ENCODE measurements at regions not wholly inside any gene's neighbourhood (a gene's known extent, or its start where the extent isn't known, plus 50 kb on each side); places are given as distances from the start of the nearest gene placed in this dataset.

GRCh38 chr13:33375421-33375820 lies 89.9 kb upstream of the STARD13 start:
- no peak overlapping the region for H3K4me3 ChIP-seq (ENCODE audit: low read length)
- no peak overlapping the region for H3K27ac ChIP-seq (ENCODE audit: low read length)
- H3K9me3 ChIP-seq (ENCODE audit: insufficient read depth, low read depth, low read length), result no peaks in the 10 kb centered on the region
- no peaks in the 10 kb centered on the region for H3K36me3 ChIP-seq (ENCODE audit: insufficient read depth, low read depth, low read length)
- peaks cover 4% of the 10 kb centered on the region for H3K4me1 ChIP-seq (ENCODE audit: insufficient read depth, low read length)
- no peak overlapping the region for H3K9ac ChIP-seq (ENCODE audit: low read depth, low read length)
- no peaks in the 10 kb centered on the region for H3K27me3 ChIP-seq (ENCODE audit: insufficient read depth, low read length)

- H3K27me3 ChIP-seq (ENCODE audit: insufficient read depth, low read length), result no peaks in the 10 kb centered on the region
- H3K9me3 ChIP-seq (ENCODE audit: insufficient read depth, low read depth, low read length), result no peaks in the 10 kb centered on the region
- no peak overlapping the region for H3K27ac ChIP-seq (ENCODE audit: low read length)
- H3K36me3 ChIP-seq (ENCODE audit: insufficient read depth, low read depth, low read length), result no peaks in the 10 kb centered on the region
- H3K4me1 ChIP-seq (ENCODE audit: insufficient read depth, low read length), result peaks cover 8% of the 10 kb centered on the region
- H3K4me3 ChIP-seq (ENCODE audit: low read length), result no peak overlapping the region
- no peak overlapping the region for H3K9ac ChIP-seq (ENCODE audit: low read depth, low read length)
Observed at GRCh38 chr13:33376212-33376611, 90.7 kb upstream of the STARD13 start.

- no peaks in the 10 kb centered on the region for H3K9me3 ChIP-seq (ENCODE audit: insufficient read depth, low read depth, low read length)
- no peaks in the 10 kb centered on the region for H3K27me3 ChIP-seq (ENCODE audit: insufficient read depth, low read length)
- peaks cover 8% of the 10 kb centered on the region for H3K4me1 ChIP-seq (ENCODE audit: insufficient read depth, low read length)
- no peak overlapping the region for H3K27ac ChIP-seq (ENCODE audit: low read length)
- H3K9ac ChIP-seq (ENCODE audit: low read depth, low read length), result no peak overlapping the region
- no peaks in the 10 kb centered on the region for H3K36me3 ChIP-seq (ENCODE audit: insufficient read depth, low read depth, low read length)
- H3K4me3 ChIP-seq (ENCODE audit: low read length), result no peak overlapping the region
Observed at GRCh38 chr13:33377411-33377810, 91.9 kb upstream of the STARD13 start.

- H3K4me1 ChIP-seq (ENCODE audit: insufficient read depth, low read length), result peaks cover 8% of the 10 kb centered on the region
- no peaks in the 10 kb centered on the region for H3K27me3 ChIP-seq (ENCODE audit: insufficient read depth, low read length)
- H3K27ac ChIP-seq (ENCODE audit: low read length), result no peak overlapping the region
- H3K4me3 ChIP-seq (ENCODE audit: low read length), result no peak overlapping the region
- H3K9me3 ChIP-seq (ENCODE audit: insufficient read depth, low read depth, low read length), result no peaks in the 10 kb centered on the region
- H3K36me3 ChIP-seq (ENCODE audit: insufficient read depth, low read depth, low read length), result no peaks in the 10 kb centered on the region
- H3K9ac ChIP-seq (ENCODE audit: low read depth, low read length), result no peak overlapping the region
Observed at GRCh38 chr13:33377825-33378224, 92.3 kb upstream of the STARD13 start.

GRCh38 chr13:33379608-33380007 lies 94.1 kb upstream of the STARD13 start:
- H3K4me1 ChIP-seq (ENCODE audit: insufficient read depth, low read length), result peaks cover 17% of the 10 kb centered on the region
- H3K4me3 ChIP-seq (ENCODE audit: low read length), result no peak overlapping the region
- no peaks in the 10 kb centered on the region for H3K9me3 ChIP-seq (ENCODE audit: insufficient read depth, low read depth, low read length)
- no peak overlapping the region for H3K27ac ChIP-seq (ENCODE audit: low read length)
- H3K27me3 ChIP-seq (ENCODE audit: insufficient read depth, low read length), result no peaks in the 10 kb centered on the region
- no peaks in the 10 kb centered on the region for H3K36me3 ChIP-seq (ENCODE audit: insufficient read depth, low read depth, low read length)
- no peak overlapping the region for H3K9ac ChIP-seq (ENCODE audit: low read depth, low read length)

GRCh38 chr13:33380487-33381079 lies 95.0 kb upstream of the STARD13 start:
- H3K4me1 ChIP-seq (ENCODE audit: insufficient read depth, low read length), result peaks cover 19% of the 10 kb centered on the region
- H3K27me3 ChIP-seq (ENCODE audit: insufficient read depth, low read length), result no peaks in the 10 kb centered on the region
- no peaks in the 10 kb centered on the region for H3K36me3 ChIP-seq (ENCODE audit: insufficient read depth, low read depth, low read length)
- no peaks in the 10 kb centered on the region for H3K9me3 ChIP-seq (ENCODE audit: insufficient read depth, low read depth, low read length)
- H3K9ac ChIP-seq (ENCODE audit: low read depth, low read length), result no peak overlapping the region
- H3K4me3 ChIP-seq (ENCODE audit: low read length), result no peak overlapping the region
- H3K27ac ChIP-seq (ENCODE audit: low read length), result no peak overlapping the region

- Histone ChIP-seq H3K27me3 (ENCODE audit: insufficient read depth, low read length) (no peaks in the 10 kb centered on the region), H3K9ac (ENCODE audit: low read depth, low read length) (no peak overlapping the region), H3K4me3 (ENCODE audit: low read length) (no peak overlapping the region), H3K36me3 (ENCODE audit: insufficient read depth, low read depth, low read length) (no peaks in the 10 kb centered on the region), H3K27ac (ENCODE audit: low read length) (no peak overlapping the region), H3K9me3 (ENCODE audit: insufficient read depth, low read depth, low read length) (no peaks in the 10 kb centered on the region), H3K4me1 (ENCODE audit: insufficient read depth, low read length) (peaks cover 19% of the 10 kb centered on the region)
Observed at GRCh38 chr13:33381180-33381579, 95.6 kb upstream of the STARD13 start.

- Histone ChIP-seq H3K4me1 (ENCODE audit: insufficient read depth, low read length) (peaks cover 19% of the 10 kb centered on the region), H3K27ac (ENCODE audit: low read length) (no peak overlapping the region), H3K36me3 (ENCODE audit: insufficient read depth, low read depth, low read length) (no peaks in the 10 kb centered on the region), H3K9me3 (ENCODE audit: insufficient read depth, low read depth, low read length) (no peaks in the 10 kb centered on the region), H3K27me3 (ENCODE audit: insufficient read depth, low read length) (no peaks in the 10 kb centered on the region), H3K4me3 (ENCODE audit: low read length) (no peak overlapping the region), H3K9ac (ENCODE audit: low read depth, low read length) (no peak overlapping the region)
Observed at GRCh38 chr13:33381906-33382305, 96.4 kb upstream of the STARD13 start.

GRCh38 chr13:33383724-33384577 lies 98.4 kb upstream of the STARD13 start:
- Histone ChIP-seq H3K4me3 (ENCODE audit: low read length) (no peak overlapping the region), H3K9ac (ENCODE audit: low read depth, low read length) (no peak overlapping the region), H3K27me3 (ENCODE audit: insufficient read depth, low read length) (no peaks in the 10 kb centered on the region), H3K4me1 (ENCODE audit: insufficient read depth, low read length) (peaks cover 19% of the 10 kb centered on the region), H3K27ac (ENCODE audit: low read length) (no peak overlapping the region), H3K9me3 (ENCODE audit: insufficient read depth, low read depth, low read length) (no peaks in the 10 kb centered on the region), H3K36me3 (ENCODE audit: insufficient read depth, low read depth, low read length) (no peaks in the 10 kb centered on the region)

- Histone ChIP-seq H3K4me1 (ENCODE audit: insufficient read depth, low read length) (peaks cover 11% of the 10 kb centered on the region; the same call in 1 of the 2 replicates), H3K27ac (ENCODE audit: low read length) (no peak overlapping the region), H3K4me3 (ENCODE audit: low read length) (no peak overlapping the region), H3K27me3 (ENCODE audit: insufficient read depth, low read length) (no peaks in the 10 kb centered on the region), H3K9ac (ENCODE audit: low read depth, low read length) (no peak overlapping the region), H3K36me3 (ENCODE audit: insufficient read depth, low read depth, low read length) (no peaks in the 10 kb centered on the region), H3K9me3 (ENCODE audit: insufficient read depth, low read depth, low read length) (no peaks in the 10 kb centered on the region)
Observed at GRCh38 chr13:33388286-33388998, 102.9 kb upstream of the STARD13 start.

- H3K36me3 ChIP-seq (ENCODE audit: insufficient read depth, low read depth, low read length), result no peaks in the 10 kb centered on the region
- H3K4me1 ChIP-seq (ENCODE audit: insufficient read depth, low read length), result no peaks in the 10 kb centered on the region
- no peaks in the 10 kb centered on the region for H3K9me3 ChIP-seq (ENCODE audit: insufficient read depth, low read depth, low read length)
- H3K27ac ChIP-seq (ENCODE audit: low read length), result no peak overlapping the region
- H3K9ac ChIP-seq (ENCODE audit: low read depth, low read length), result no peak overlapping the region
- H3K27me3 ChIP-seq (ENCODE audit: insufficient read depth, low read length), result no peaks in the 10 kb centered on the region
- H3K4me3 ChIP-seq (ENCODE audit: low read length), result no peak overlapping the region
Observed at GRCh38 chr13:33392794-33393405, 107.3 kb upstream of the STARD13 start.
